Endothelial cell (in vitro differentiated cells): ENCODE measurements at regions not wholly inside any gene's neighbourhood (a gene's known extent, or its start where the extent isn't known, plus 50 kb on each side); places are given as distances from the start of the nearest gene placed in this dataset.

ENCODE experiments used
- DNase-seq: peaks from one replicate; pipeline ENCODE4 v3.0.0; 2021; ENCODE audit warnings: low spot score
- H3K27ac Mint-ChIP-seq: one replicate; pipeline ENCODE4 v1.8.0; 2021; ENCODE audit warnings: mixed read lengths, inconsistent platforms; ENCODE audit not compliant: unreplicated experiment
- H3K27me3 Mint-ChIP-seq: one replicate; pipeline ENCODE4 v1.8.0; 2021; ENCODE audit warnings: mild to moderate bottlenecking, moderate library complexity, mixed read lengths, inconsistent platforms; ENCODE audit not compliant: unreplicated experiment
- H3K36me3 Mint-ChIP-seq: one replicate; pipeline ENCODE4 v1.8.0; 2021; ENCODE audit warnings: mild to moderate bottlenecking, low read depth, mixed read lengths, inconsistent platforms; ENCODE audit not compliant: unreplicated experiment
- H3K4me1 Mint-ChIP-seq: one replicate; pipeline ENCODE4 v1.8.0; 2021; ENCODE audit warnings: mild to moderate bottlenecking, mixed read lengths, inconsistent platforms; ENCODE audit not compliant: unreplicated experiment
- H3K4me3 Mint-ChIP-seq: one replicate; pipeline ENCODE4 v1.8.0; 2021; ENCODE audit warnings: mild to moderate bottlenecking, mixed read lengths, inconsistent platforms; ENCODE audit not compliant: unreplicated experiment
- H3K9me3 Mint-ChIP-seq: one replicate; pipeline ENCODE4 v1.8.0; 2021; ENCODE audit warnings: mixed read lengths, inconsistent platforms; ENCODE audit not compliant: unreplicated experiment
- CTCF ChIP-seq: fragments of 200-600 bp; sonication (generic); IDR thresholded peaks from one replicate; pipeline ENCODE4 v1.5.0; 2021; ENCODE audit warnings: antibody characterized with exemption; ENCODE audit not compliant: unreplicated experiment

GRCh38 chr1:224811564-224811963 lies 117.9 kb upstream of the DNAH14 start:
- H3K9me3 Mint-ChIP-seq = peaks cover 4% of the 10 kb centered on the region
- DNase-seq = no peak
- peaks cover 1% of the 10 kb centered on the region for H3K27me3 Mint-ChIP-seq
- no peaks in the 10 kb centered on the region for H3K36me3 Mint-ChIP-seq
- H3K4me1 Mint-ChIP-seq = no peaks in the 10 kb centered on the region
- no peak overlapping the region for H3K27ac Mint-ChIP-seq
- no peak overlapping the region for H3K4me3 Mint-ChIP-seq
- TF ChIP-seq CTCF = no peak

DNA sequence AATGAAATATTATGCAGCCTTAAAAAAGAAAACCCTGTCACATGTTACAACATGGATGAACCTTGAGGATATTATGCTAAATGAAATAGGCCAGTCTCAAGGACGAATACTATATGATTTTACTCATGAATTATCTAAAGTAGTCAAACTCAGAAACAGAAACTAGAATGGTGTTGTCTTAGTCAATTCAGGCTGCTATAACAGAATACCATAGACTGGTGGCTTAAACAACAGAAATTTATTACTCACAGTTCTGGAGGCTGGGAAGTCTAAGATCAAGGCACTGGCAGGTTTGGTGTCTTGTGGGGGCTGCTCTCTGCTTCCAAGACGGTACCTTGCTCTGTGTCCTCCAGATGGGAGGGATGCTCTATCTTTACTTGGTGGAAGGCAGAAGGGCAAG lies 113.8 kb upstream of the DNAH14 start:
- H3K9me3 Mint-ChIP-seq = peaks cover 4% of the 10 kb centered on the region
- H3K27me3 Mint-ChIP-seq = peaks cover 1% of the 10 kb centered on the region
- TF ChIP-seq CTCF = no peak
- no peak overlapping the region for H3K4me3 Mint-ChIP-seq
- no peaks in the 10 kb centered on the region for H3K4me1 Mint-ChIP-seq
- DNase-seq = no peak
- peaks cover 3% of the 10 kb centered on the region for H3K36me3 Mint-ChIP-seq
- no peak overlapping the region for H3K27ac Mint-ChIP-seq

- no peak for TF ChIP-seq CTCF
- H3K27ac Mint-ChIP-seq = no peak overlapping the region
- no peak for DNase-seq
- H3K36me3 Mint-ChIP-seq = peaks cover 3% of the 10 kb centered on the region
- no peaks in the 10 kb centered on the region for H3K4me1 Mint-ChIP-seq
- peaks cover 1% of the 10 kb centered on the region for H3K27me3 Mint-ChIP-seq
- no peak overlapping the region for H3K4me3 Mint-ChIP-seq
- peaks cover 4% of the 10 kb centered on the region for H3K9me3 Mint-ChIP-seq
These were observed 113.4 kb upstream of the DNAH14 start for GRCh38 chr1:224816062-224816461.

DNA sequence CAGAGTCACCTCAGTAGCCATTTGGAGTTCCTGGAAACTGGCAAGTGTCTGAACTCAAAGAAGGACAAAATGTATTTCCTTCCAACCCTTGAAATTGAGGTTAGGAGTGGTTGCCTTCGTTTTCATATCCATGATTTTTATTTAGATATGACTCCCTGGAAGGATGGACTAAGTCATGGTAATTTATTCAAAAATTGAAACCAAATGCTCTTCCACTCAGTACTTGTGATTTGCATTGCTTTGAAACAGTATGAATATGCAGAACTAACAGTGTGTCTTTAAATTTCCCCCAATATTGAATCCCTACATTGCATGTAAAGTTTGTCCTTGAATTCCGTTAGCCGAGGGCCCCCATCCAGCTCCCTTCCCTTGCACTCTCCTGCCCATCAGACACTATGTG lies 112.1 kb upstream of the DNAH14 start:
- Mint-ChIP-seq H3K9me3 (no peaks in the 10 kb centered on the region), H3K27ac (no peak overlapping the region)
- no peak for DNase-seq

GRCh38 chr1:224819861-224820260 lies 109.6 kb upstream of the DNAH14 start:
- TF ChIP-seq CTCF = no peak
- no peaks in the 10 kb centered on the region for H3K4me1 Mint-ChIP-seq
- peaks cover 1% of the 10 kb centered on the region for H3K27me3 Mint-ChIP-seq
- no peak overlapping the region for H3K4me3 Mint-ChIP-seq
- H3K36me3 Mint-ChIP-seq = peaks cover 3% of the 10 kb centered on the region
- no peak for DNase-seq
- peaks cover 3% of the 10 kb centered on the region for H3K9me3 Mint-ChIP-seq
- H3K27ac Mint-ChIP-seq = no peak overlapping the region

More for the DNA sequence above, 112.1 kb upstream of the DNAH14 start:
- H3K4me1 Mint-ChIP-seq = no peaks in the 10 kb centered on the region
- H3K27me3 Mint-ChIP-seq = peaks cover under 1% of the 10 kb centered on the region
- peaks cover 3% of the 10 kb centered on the region for H3K36me3 Mint-ChIP-seq
- H3K4me3 Mint-ChIP-seq = no peak overlapping the region
- no peak for TF ChIP-seq CTCF
